DOHH2 (cell line): ENCODE measurements at regions not wholly inside any gene's neighbourhood (a gene's known extent, or its start where the extent isn't known, plus 50 kb on each side); places are given as distances from the start of the nearest gene placed in this dataset.

Experiments
- EZH2phosphoT487 ChIP-seq: fragments of 200-600 bp; sonication (generic); IDR thresholded peaks from 2 replicates; pipeline ENCODE4 v1.6.1; 2017; ENCODE audit warnings: borderline replicate concordance, mild to moderate bottlenecking, antibody characterized with exemption, low read length, moderate library complexity, mixed read lengths
- TF ChIP-seq, protein P1 (sequence below): fragments of 200-600 bp; sonication (generic); IDR thresholded peaks from one replicate; pipeline ENCODE4 v1.5.1; 2014; ENCODE audit warnings: antibody characterized with exemption, mild to moderate bottlenecking, low read depth, low read length; ENCODE audit not compliant: poor library complexity, severe bottlenecking

DNA sequence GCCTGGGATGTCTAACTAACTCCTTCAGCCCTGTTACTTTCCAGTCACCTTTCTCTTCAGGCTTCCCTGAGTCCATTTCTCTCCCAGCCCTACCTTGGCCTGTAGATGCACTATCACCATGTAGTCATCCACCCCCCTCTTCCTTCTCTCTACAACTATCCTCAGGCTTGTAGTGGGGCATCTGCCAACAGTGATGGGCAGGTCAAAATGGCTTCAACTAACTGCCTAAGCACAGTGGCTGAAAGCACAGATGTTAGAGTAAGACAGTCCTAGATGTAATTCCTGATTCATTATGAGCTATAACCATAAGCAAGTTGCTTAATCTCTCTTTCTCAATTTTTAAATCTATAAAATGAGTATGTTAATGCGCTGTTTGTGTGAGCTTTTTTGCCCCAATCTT is 133.6 kb upstream of the NAV3 start:
- TF ChIP-seq, protein P1, sequence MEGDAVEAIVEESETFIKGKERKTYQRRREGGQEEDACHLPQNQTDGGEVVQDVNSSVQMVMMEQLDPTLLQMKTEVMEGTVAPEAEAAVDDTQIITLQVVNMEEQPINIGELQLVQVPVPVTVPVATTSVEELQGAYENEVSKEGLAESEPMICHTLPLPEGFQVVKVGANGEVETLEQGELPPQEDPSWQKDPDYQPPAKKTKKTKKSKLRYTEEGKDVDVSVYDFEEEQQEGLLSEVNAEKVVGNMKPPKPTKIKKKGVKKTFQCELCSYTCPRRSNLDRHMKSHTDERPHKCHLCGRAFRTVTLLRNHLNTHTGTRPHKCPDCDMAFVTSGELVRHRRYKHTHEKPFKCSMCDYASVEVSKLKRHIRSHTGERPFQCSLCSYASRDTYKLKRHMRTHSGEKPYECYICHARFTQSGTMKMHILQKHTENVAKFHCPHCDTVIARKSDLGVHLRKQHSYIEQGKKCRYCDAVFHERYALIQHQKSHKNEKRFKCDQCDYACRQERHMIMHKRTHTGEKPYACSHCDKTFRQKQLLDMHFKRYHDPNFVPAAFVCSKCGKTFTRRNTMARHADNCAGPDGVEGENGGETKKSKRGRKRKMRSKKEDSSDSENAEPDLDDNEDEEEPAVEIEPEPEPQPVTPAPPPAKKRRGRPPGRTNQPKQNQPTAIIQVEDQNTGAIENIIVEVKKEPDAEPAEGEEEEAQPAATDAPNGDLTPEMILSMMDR: no peak
- no peak for TF ChIP-seq EZH2phosphoT487
